Sigmoid colon (tissue), 6 donors: ENCODE measurements at regions not wholly inside any gene's neighbourhood (a gene's known extent, or its start where the extent isn't known, plus 50 kb on each side); places are given as distances from the start of the nearest gene placed in this dataset.

ENCODE experiments used
- DNase-seq: peaks from one replicate; pipeline ENCODE4 v3.0.0-alpha.2; 2019
- H3K27ac ChIP-seq, 4 donors: fragments of 200-600 bp; sonication (generic); one replicate each; pipeline ENCODE4 v1.5.1; 2016 to 2019; ENCODE audit warnings: mild to moderate bottlenecking in 1 of 4
- H3K27me3 ChIP-seq, 3 donors: fragments of 200-600 bp; sonication (generic); one replicate each; pipeline ENCODE4 v1.5.1; 2019; ENCODE audit warnings: mild to moderate bottlenecking in 1 of 3
- H3K36me3 ChIP-seq, 4 donors: fragments of 200-600 bp; sonication (generic); one replicate each; pipeline ENCODE4 v1.5.1; 2016 to 2019
- H3K4me1 ChIP-seq, 4 donors: fragments of 200-600 bp; sonication (generic); one replicate each; pipeline ENCODE4 v1.5.1; 2017 to 2019
- H3K4me3 ChIP-seq, 4 donors: fragments of 200-600 bp; sonication (generic); one replicate each; pipeline ENCODE4 v1.5.1; 2017 to 2019; ENCODE audit warnings: mild to moderate bottlenecking in 2 of 4, moderate library complexity in 1 of 4
- H3K9me3 ChIP-seq, 4 donors: fragments of 200-600 bp in 3 of 4; sonication (generic) in 3 of 4; one replicate each; pipeline versions ENCODE4 v1.5.1 to v1.6.1; 2013 to 2019
- EP300 ChIP-seq, 4 donors: sonication (generic); formaldehyde crosslinking; IDR thresholded peaks; one replicate each; pipeline ENCODE4 v1.6.1; 2017; ENCODE audit warnings: antibody characterized with exemption in 4 of 4
- POLR2A ChIP-seq, 2 donors: fragments of 450-650 bp; IDR thresholded peaks; one replicate each; pipeline ENCODE4 v1.6.1; 2016; ENCODE audit warnings: antibody characterized with exemption in 2 of 2, mild to moderate bottlenecking in 2 of 2, moderate library complexity in 2 of 2
- POLR2AphosphoS5 ChIP-seq, 4 donors: sonication (generic); formaldehyde crosslinking; IDR thresholded peaks; one replicate each; pipeline ENCODE4 v1.6.1; 2017; ENCODE audit warnings: antibody characterized with exemption in 4 of 4
- WGBS, 2 donors: extraction: QIAGEN DNeasy Blood & Tissue Kit; methylation state at CpG; one replicate each; pipeline ENCODE4 v1.1.7; 2013; 5-methylcytosine and 5-hydroxymethylcytosine counted together
- intact Hi-C: fragments of 100-400 bp; cut with DNase I; formaldehyde crosslinking; loops from one replicate; pipeline ENCODE4 v1.15.1; 2023
- TF ChIP-seq, protein P1 (sequence below), 4 experiments: fragments of 450-650 bp in 3 of 4; fragments of 200-600 bp in 1 of 4; IDR thresholded peaks; one replicate each; pipeline ENCODE4 v1.5.1; 2016 to 2019; ENCODE audit warnings: antibody characterized with exemption in 4 of 4, mild to moderate bottlenecking in 3 of 4, moderate library complexity in 2 of 4
- donor health status: healthy with polysubstance abuse.
- donor health status: healthy.

DNA sequence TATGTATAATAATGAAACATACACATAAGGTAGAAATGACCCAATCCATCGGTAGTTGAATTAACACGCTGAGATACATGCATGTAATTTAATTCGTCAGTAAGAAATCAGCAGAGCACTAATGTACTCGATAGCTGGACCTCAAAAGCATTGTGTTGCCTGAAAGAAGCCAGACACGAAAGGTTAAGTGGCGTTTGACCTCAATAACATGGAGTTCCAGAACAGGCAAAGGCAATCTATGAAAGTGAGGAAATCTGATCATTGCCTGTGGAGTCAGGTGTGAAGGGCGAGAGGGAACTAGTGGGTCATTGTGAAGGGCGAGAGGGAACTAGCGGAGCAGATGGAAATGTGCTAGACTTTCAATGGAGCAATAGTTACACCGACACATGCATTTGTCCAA, 970.4 kb upstream of the TMEM132C start:
- Histone ChIP-seq H3K27me3 (no peaks in the 10 kb centered on the region), H3K27ac (no peak overlapping the region), H3K4me1 (no peaks in the 10 kb centered on the region), H3K9me3 (no peaks in the 10 kb centered on the region), H3K36me3 (no peaks in the 10 kb centered on the region), H3K4me3 (no peak overlapping the region)
- TF ChIP-seq EP300 (IDR thresholded peaks at IDR 0.05) (no peak), POLR2A (IDR thresholded peaks at IDR 0.05) (no peak), POLR2AphosphoS5 (IDR thresholded peaks at IDR 0.05) (no peak)
- TF ChIP-seq, protein P1, sequence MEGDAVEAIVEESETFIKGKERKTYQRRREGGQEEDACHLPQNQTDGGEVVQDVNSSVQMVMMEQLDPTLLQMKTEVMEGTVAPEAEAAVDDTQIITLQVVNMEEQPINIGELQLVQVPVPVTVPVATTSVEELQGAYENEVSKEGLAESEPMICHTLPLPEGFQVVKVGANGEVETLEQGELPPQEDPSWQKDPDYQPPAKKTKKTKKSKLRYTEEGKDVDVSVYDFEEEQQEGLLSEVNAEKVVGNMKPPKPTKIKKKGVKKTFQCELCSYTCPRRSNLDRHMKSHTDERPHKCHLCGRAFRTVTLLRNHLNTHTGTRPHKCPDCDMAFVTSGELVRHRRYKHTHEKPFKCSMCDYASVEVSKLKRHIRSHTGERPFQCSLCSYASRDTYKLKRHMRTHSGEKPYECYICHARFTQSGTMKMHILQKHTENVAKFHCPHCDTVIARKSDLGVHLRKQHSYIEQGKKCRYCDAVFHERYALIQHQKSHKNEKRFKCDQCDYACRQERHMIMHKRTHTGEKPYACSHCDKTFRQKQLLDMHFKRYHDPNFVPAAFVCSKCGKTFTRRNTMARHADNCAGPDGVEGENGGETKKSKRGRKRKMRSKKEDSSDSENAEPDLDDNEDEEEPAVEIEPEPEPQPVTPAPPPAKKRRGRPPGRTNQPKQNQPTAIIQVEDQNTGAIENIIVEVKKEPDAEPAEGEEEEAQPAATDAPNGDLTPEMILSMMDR (IDR thresholded peaks at IDR 0.05): no peak
- intact Hi-C loops: no loop called here
- DNase-seq: no peak
- WGBS, 2 donors: 77 to 87% methylated on average over 10 of the region's 10 CpGs

DNA sequence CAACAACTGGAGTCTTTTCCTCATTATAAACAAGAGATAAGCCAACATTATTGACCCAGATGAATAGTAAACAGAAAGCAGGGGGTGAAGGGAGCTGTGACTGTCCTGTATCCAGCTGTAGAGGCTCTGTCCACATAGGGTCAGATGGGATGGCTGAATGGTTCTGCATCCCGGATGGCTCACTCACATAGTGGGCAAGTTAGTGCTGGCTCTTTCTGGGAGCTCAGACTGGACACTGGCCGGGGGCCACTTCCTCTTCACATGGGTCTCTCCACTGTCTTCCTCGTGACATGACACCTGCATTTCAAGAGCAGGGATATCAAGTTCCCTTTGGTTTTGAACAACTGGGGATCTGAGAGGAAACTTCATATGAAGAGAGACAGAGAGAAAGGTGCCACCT, 969.6 kb upstream of the TMEM132C start:
- intact Hi-C loops: no loop called here
- H3K4me1 ChIP-seq: no peaks in the 10 kb centered on the region
- no peaks in the 10 kb centered on the region for H3K27me3 ChIP-seq
- TF ChIP-seq POLR2A (IDR thresholded peaks at IDR 0.05) (no peak), EP300 (IDR thresholded peaks at IDR 0.05) (no peak), POLR2AphosphoS5 (IDR thresholded peaks at IDR 0.05) (no peak)
- TF ChIP-seq, protein P1 (IDR thresholded peaks at IDR 0.05): no peak
- WGBS, 2 donors: 76 to 81% methylated on average over 3 of the region's 3 CpGs
- no peaks in the 10 kb centered on the region for H3K36me3 ChIP-seq
- no peak overlapping the region for H3K4me3 ChIP-seq
- no peak overlapping the region for H3K27ac ChIP-seq
- H3K9me3 ChIP-seq: no peaks in the 10 kb centered on the region
- DNase-seq: no peak

DNA sequence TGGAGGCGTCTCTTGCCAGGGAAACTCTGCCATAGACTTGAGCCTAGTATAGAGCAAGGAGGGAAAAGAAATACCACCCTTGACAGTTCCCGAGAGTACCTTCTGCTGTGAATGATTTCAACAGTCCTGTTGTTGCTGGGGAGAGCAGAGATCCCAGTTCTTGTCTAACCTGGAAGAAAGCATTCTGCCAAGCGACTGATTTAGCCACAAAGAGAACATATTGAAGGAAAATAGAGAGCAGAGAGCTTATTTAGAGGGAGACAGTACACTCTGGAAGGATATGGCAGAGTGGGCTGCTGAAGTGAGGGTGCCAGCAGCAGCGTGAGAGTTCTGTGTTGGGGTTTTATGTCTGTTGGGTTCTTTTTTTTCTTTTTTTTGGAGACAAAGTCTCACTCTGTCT, 966.9 kb upstream of the TMEM132C start:
- no peak for DNase-seq
- Histone ChIP-seq H3K36me3 (no peaks in the 10 kb centered on the region), H3K9me3 (no peaks in the 10 kb centered on the region), H3K27ac (no peak overlapping the region), H3K4me1 (no peaks in the 10 kb centered on the region), H3K27me3 (peaks cover 0 to 4% (median 0%) of the 10 kb centered on the region in 3 donors), H3K4me3 (no peak overlapping the region)
- WGBS, 2 donors: 84 to 85% methylated on average over 4 of the region's 4 CpGs
- TF ChIP-seq, protein P1 (IDR thresholded peaks at IDR 0.05): no peak
- TF ChIP-seq EP300 (IDR thresholded peaks at IDR 0.05) (no peak), POLR2A (IDR thresholded peaks at IDR 0.05) (no peak)
- intact Hi-C loops: no loop called here

DNA sequence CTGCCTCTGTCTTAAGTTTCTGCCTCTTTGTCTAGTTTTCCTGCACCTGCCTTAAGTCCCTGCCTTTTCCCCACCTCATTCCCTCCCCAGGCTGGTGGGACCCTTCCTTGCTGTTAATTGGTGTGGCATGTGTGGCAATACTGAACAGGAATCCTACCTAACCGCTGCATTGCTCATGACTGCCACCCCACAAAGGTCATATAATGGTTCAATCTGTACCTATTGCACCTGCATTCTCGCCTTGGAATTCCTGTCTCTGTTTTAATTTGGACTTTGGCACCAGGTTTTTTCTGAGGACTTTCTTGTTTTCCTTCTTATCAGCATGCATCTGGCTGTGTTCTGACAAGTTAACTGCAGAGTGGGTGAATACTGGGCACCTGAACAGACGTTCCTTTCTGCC, 966.2 kb upstream of the TMEM132C start:
- WGBS, 2 donors: 14 to 61% methylated on average over 3 of the region's 3 CpGs
- Histone ChIP-seq H3K27me3 (peaks cover 0 to 8% (median 0%) of the 10 kb centered on the region in 3 donors), H3K4me1 (no peaks in the 10 kb centered on the region), H3K4me3 (no peak overlapping the region), H3K9me3 (no peaks in the 10 kb centered on the region), H3K36me3 (no peaks in the 10 kb centered on the region), H3K27ac (no peak overlapping the region)
- TF ChIP-seq, protein P1 (IDR thresholded peaks at IDR 0.05): no peak
- no peak for TF ChIP-seq EP300 (IDR thresholded peaks at IDR 0.05)
- TF ChIP-seq POLR2A (IDR thresholded peaks at IDR 0.05): no peak
- no peak for TF ChIP-seq POLR2AphosphoS5 (IDR thresholded peaks at IDR 0.05)
- intact Hi-C loops: no loop called here
- no peak for DNase-seq

DNA sequence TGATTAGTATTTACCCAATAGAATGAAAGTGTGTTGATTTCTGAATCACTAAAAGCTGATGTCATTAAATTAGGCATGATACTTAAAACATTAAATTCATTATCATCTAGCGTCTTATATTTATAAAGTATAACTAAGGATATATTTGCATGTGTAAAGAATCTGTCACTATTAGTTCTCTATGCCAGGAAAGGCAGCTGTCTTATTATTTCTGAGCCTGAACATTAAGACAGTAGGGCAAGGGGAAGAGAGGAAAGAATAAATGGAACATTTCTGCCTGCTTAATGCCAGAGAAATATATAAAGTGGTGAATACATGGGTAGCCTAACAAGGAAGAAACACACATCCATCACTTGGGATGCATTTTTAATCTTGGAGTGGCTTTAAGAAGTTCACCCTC, 965.1 kb upstream of the TMEM132C start:
- H3K36me3 ChIP-seq: no peaks in the 10 kb centered on the region
- WGBS, 2 donors: 49 to 76% methylated on average over 1 of the region's 1 CpG
- H3K4me1 ChIP-seq: no peaks in the 10 kb centered on the region
- intact Hi-C loops: no loop called here
- peaks cover 0 to 8% (median 0%) of the 10 kb centered on the region in 3 donors for H3K27me3 ChIP-seq
- no peaks in the 10 kb centered on the region for H3K9me3 ChIP-seq
- no peak for DNase-seq
- no peak overlapping the region for H3K4me3 ChIP-seq
- TF ChIP-seq, protein P1 (IDR thresholded peaks at IDR 0.05): no peak
- no peak overlapping the region for H3K27ac ChIP-seq
